GM19043 (cell line): ENCODE measurements at regions not wholly inside any gene's neighbourhood (a gene's known extent, or its start where the extent isn't known, plus 50 kb on each side); places are given as distances from the start of the nearest gene placed in this dataset.

Source experiments
- ATAC-seq: cut with Tn5 transposase; IDR thresholded peaks from one replicate; pipeline ENCODE4 v1.9.1; 2021; ENCODE audit warnings: low read depth; ENCODE audit not compliant: unreplicated experiment

DNA sequence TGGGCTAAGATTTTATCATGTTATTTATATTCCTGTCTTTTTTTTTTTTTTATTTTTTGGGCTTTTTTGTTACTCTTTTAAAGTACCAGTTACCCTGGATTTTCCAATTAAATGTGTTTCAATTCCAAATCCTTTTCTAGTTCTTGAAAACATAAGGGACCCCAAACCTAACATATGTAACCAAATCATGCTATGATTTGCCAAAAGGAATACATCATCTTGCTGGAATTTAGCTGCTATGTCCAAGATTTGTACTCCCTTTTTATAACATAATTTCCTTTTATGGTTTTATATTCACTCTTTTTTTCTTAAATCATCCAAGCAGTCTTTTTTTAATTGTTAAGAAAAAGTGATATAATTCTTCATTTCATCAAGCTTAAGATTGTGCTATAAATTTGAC, 60.9 kb upstream of the DSEL start:
- no peak for ATAC-seq

DNA sequence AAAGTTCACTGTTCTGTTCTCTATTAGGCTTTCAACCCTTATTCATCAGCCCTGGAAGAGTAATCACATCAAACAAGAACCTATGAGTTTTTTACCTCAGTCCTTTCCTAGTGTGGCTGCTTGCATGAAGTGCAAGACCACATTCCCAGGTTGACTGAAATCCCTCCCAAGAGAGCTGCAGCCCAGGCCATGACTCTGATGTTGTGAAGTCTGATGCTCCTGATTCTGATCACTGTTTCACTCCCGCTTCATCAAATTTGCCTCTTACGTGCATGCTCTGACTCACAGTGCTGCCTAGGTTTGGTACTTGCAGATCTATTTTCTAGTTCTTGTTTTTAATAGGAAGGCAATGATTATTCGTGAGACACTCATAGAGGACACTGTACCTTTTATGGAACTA, 58.2 kb upstream of the DSEL start:
- no peak for ATAC-seq

DNA sequence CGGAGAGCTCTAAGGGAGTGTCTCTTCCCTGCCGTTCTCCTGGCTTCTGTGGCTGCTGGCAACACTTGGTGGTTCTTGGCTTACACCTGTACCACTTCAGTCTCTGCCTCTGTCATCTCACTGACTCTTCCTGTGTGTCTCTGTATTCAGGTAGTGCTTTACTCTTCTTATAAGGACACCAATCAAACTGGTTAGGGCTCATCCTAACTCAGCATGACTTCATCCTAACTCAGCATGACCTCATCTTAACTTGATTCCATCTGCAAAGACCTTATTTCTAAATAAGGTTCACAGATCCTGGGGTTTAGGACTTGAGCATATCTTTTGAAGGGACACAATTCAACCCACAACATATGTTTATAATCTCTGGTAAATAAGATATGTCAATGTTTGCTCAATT, 51.6 kb upstream of the DSEL start:
- ATAC-seq = no peak
